SU-DHL-6 (cell line): ENCODE measurements at regions not wholly inside any gene's neighbourhood (a gene's known extent, or its start where the extent isn't known, plus 50 kb on each side); places are given as distances from the start of the nearest gene placed in this dataset.

Experiments
- H2AFZ ChIP-seq: fragments of 200-600 bp; sonication (generic); 2 replicates; pipeline ENCODE4 v1.6.1; 2014; ENCODE audit warnings: low read depth, mild to moderate bottlenecking, moderate library complexity, mixed read lengths, antibody characterized with exemption, low read length; ENCODE audit not compliant: severe bottlenecking
- H3F3A ChIP-seq: fragments of 200-600 bp; shearing (Covaris generic); 2 replicates; pipeline ENCODE4 v1.6.0; 2016; ENCODE audit warnings: antibody characterized with exemption, mild to moderate bottlenecking; ENCODE audit not compliant: insufficient read depth
- H3K27ac ChIP-seq: fragments of 200-600 bp; sonication (generic); 2 replicates; pipeline ENCODE4 v1.5.1; 2016; ENCODE audit warnings: low read depth, mild to moderate bottlenecking, low read length, moderate library complexity, mixed read lengths
- H3K27me3 ChIP-seq: fragments of 200-600 bp; sonication (generic), shearing (Covaris generic); 2 replicates; pipeline ENCODE4 v1.6.0; 2014; ENCODE audit warnings: mild to moderate bottlenecking, low read length
- H3K36me3 ChIP-seq: fragments of 200-600 bp; sonication (generic); 2 replicates; pipeline ENCODE4 v1.6.1; 2014; ENCODE audit warnings: mild to moderate bottlenecking, low read length, mixed read lengths
- H3K4me2 ChIP-seq: fragments of 300-600, 200-600 bp; shearing (Covaris generic), sonication (generic); 2 replicates; pipeline ENCODE4 v1.6.0; 2014; ENCODE audit warnings: low read length, low read depth, mild to moderate bottlenecking; ENCODE audit not compliant: poor library complexity, severe bottlenecking
- H3K4me3 ChIP-seq: fragments of 200-600 bp; sonication (generic); 2 replicates; pipeline ENCODE4 v1.5.1; 2014; ENCODE audit warnings: antibody characterized with exemption, low read length, mild to moderate bottlenecking, mixed read lengths; ENCODE audit not compliant: insufficient read depth, poor library complexity, severe bottlenecking
- H3K79me2 ChIP-seq: fragments of 200-600 bp; sonication (generic); 2 replicates; pipeline ENCODE4 v1.6.1; 2014; ENCODE audit warnings: mild to moderate bottlenecking, low read length, moderate library complexity; ENCODE audit not compliant: insufficient read depth
- H3K9ac ChIP-seq: fragments of 200-600 bp; sonication (generic); 2 replicates; pipeline ENCODE4 v1.7.0; 2014; ENCODE audit warnings: mild to moderate bottlenecking, low read length
- H3K9me2 ChIP-seq: fragments of 200-600 bp; sonication (generic); replicated peaks from 2 replicates; pipeline ENCODE4 v1.6.1; 2014; ENCODE audit warnings: low read length; ENCODE audit not compliant: insufficient read depth
- H3K9me3 ChIP-seq: fragments of 200-600 bp; sonication (generic); 2 replicates; pipeline ENCODE4 v1.6.1; 2014; ENCODE audit warnings: low read length, mixed read lengths; ENCODE audit not compliant: insufficient read depth
- H4K20me1 ChIP-seq: fragments of 200-600 bp; sonication (generic); 2 replicates; pipeline ENCODE4 v1.6.1; 2014; ENCODE audit warnings: low read depth, mild to moderate bottlenecking, antibody characterized with exemption, low read length, moderate library complexity, mixed read lengths
- CTCF ChIP-seq: fragments of 200-600 bp; sonication (generic); IDR thresholded peaks from one replicate; pipeline ENCODE4 v1.5.1; 2017; ENCODE audit warnings: antibody characterized with exemption, mild to moderate bottlenecking, low read length, moderate library complexity; ENCODE audit not compliant: insufficient read depth, poor library complexity, severe bottlenecking
- EZH2phosphoT487 ChIP-seq: fragments of 200-600 bp; sonication (generic), shearing (Covaris generic); conservative IDR thresholded peaks from 2 replicates; pipeline ENCODE4 v1.6.1; 2018; ENCODE audit warnings: mild to moderate bottlenecking, antibody characterized with exemption, low read length, moderate library complexity, mixed read lengths

DNA sequence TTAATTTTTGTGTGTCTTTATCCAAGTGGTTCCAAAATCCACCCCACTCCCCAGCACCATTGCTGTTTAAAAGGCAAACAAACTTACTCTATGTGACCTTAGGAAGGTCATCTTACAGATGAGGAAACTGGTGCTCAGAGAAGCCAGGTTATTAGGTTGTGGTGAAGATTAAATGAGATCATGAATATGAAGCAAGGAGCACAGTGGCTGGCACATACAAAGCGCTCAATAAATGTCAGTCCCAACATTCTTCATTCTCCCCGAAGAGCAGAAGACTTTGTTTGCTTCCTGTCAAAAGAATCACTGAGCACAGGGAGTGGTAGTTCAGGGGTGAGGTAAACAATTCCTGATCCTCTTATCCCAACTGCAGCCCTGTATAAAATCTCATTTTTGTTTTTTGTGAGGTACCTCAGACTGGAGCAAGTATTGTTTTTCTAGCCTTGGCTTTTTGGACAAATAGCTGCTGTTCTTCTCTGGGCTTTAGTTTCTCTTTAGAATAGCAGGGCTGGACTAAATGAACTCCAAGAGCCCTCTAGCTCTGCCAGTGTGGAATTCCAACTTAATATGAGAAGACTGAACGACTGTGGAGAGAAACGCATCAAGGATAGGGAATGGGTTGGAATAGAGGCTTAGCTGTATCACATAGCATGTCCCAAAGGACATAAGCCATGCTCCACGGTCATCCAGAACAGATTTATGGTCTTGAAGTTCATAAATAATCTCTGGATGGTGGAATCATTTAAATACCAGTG lies 455.3 kb upstream of the USP24 start:
- H3K27ac ChIP-seq: no peak overlapping the region
- TF ChIP-seq CTCF: no peak
- no peak for TF ChIP-seq EZH2phosphoT487
- no peaks in the 10 kb centered on the region for H4K20me1 ChIP-seq

GRCh38 chr1:55669293-55669692 lies 454.1 kb upstream of the USP24 start:
- Histone ChIP-seq H3K9me2 (no peaks in the 10 kb centered on the region), H3K9ac (no peak overlapping the region), H4K20me1 (no peaks in the 10 kb centered on the region), H3K79me2 (no peaks in the 10 kb centered on the region), H3K27ac (no peak overlapping the region), H3F3A (peaks cover 4% of the 10 kb centered on the region; the same call in 1 of the 2 replicates), H2AFZ (no peak overlapping the region), H3K4me3 (no peak overlapping the region), H3K27me3 (no peaks in the 10 kb centered on the region), H3K36me3 (no peaks in the 10 kb centered on the region), H3K4me2 (no peak overlapping the region), H3K9me3 (no peaks in the 10 kb centered on the region)
- TF ChIP-seq CTCF (no peak), EZH2phosphoT487 (no peak)

More for the DNA sequence above, 455.3 kb upstream of the USP24 start:
- no peaks in the 10 kb centered on the region for H3K79me2 ChIP-seq
- no peak overlapping the region for H3K9ac ChIP-seq
- H2AFZ ChIP-seq: no peak overlapping the region
- no peak overlapping the region for H3K4me2 ChIP-seq
- H3K9me3 ChIP-seq: no peaks in the 10 kb centered on the region
- H3F3A ChIP-seq: peaks cover 4% of the 10 kb centered on the region; the same call in 1 of the 2 replicates
- no peak overlapping the region for H3K4me3 ChIP-seq
- H3K9me2 ChIP-seq: no peaks in the 10 kb centered on the region
- no peaks in the 10 kb centered on the region for H3K27me3 ChIP-seq
- H3K36me3 ChIP-seq: no peaks in the 10 kb centered on the region

GRCh38 chr1:55662875-55663274 lies 447.7 kb upstream of the USP24 start:
- Histone ChIP-seq H3F3A (peaks cover 15% of the 10 kb centered on the region), H3K9ac (no peak overlapping the region), H3K4me3 (no peak overlapping the region), H2AFZ (no peak overlapping the region), H3K9me2 (no peaks in the 10 kb centered on the region), H3K36me3 (no peaks in the 10 kb centered on the region), H3K27ac (no peak overlapping the region), H3K9me3 (no peaks in the 10 kb centered on the region), H3K27me3 (no peaks in the 10 kb centered on the region), H3K79me2 (no peaks in the 10 kb centered on the region), H4K20me1 (no peaks in the 10 kb centered on the region), H3K4me2 (no peak overlapping the region)
- TF ChIP-seq EZH2phosphoT487 (no peak), CTCF (no peak)
